ENCODE measurements at regions not wholly inside any gene's neighbourhood (a gene's known extent, or its start where the extent isn't known, plus 50 kb on each side); places are given as distances from the start of the nearest gene placed in this dataset.

DNA sequence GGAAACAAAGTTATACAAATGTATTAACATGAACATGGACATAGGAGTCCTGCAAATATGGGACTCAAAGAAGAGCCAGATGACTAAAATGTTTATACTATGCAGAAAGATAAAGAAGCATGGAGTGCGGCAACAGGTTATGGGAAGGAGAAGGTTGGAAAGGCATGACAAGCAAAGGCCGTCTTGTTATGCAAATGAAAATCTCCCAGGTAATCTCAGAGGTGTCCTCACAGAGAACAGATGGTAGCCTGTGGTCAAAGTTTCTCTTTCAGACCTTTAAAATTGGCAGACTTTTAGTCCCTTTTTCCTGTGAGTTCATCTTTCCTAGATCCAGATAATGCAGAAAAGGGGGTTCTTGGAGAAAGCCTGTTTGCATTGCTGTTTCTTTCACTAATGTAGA is 116.4 kb upstream of the BEND4 start:
- DNase-seq (ENCODE audit: low read depth): no peak
- TF ChIP-seq, protein P1, sequence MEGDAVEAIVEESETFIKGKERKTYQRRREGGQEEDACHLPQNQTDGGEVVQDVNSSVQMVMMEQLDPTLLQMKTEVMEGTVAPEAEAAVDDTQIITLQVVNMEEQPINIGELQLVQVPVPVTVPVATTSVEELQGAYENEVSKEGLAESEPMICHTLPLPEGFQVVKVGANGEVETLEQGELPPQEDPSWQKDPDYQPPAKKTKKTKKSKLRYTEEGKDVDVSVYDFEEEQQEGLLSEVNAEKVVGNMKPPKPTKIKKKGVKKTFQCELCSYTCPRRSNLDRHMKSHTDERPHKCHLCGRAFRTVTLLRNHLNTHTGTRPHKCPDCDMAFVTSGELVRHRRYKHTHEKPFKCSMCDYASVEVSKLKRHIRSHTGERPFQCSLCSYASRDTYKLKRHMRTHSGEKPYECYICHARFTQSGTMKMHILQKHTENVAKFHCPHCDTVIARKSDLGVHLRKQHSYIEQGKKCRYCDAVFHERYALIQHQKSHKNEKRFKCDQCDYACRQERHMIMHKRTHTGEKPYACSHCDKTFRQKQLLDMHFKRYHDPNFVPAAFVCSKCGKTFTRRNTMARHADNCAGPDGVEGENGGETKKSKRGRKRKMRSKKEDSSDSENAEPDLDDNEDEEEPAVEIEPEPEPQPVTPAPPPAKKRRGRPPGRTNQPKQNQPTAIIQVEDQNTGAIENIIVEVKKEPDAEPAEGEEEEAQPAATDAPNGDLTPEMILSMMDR (IDR thresholded peaks at IDR 0.05; ENCODE audit: control insufficient read depth, insufficient read depth, low read depth, low read length, missing control alignments): no peak
- H3K4me3 ChIP-seq (ENCODE audit: control insufficient read depth, low read depth, low read length): no peak overlapping the region

DNA sequence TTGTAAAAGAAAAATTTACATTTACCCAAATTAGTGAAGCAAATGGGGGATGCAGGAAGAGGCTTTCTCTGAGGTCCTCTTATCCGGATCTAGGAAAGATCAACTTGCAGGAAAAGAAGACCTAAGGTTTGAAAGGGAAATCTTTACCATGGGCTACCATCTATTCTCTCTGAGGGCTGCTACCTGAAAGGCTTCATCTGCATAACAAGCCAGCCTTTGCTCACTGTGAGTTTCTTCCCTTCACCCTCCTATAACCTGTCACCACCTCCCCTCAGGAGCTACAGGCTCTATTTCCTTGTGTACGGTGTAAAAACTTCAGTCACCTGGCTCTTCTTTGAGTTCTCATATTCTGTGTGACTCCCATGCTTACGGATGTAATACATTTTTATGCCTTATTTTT is 118.6 kb upstream of the BEND4 start:
- no peak for DNase-seq (ENCODE audit: low read depth)
- H3K4me3 ChIP-seq (ENCODE audit: control insufficient read depth, low read depth, low read length): no peak overlapping the region
- TF ChIP-seq, protein P1 (IDR thresholded peaks at IDR 0.05; ENCODE audit: control insufficient read depth, insufficient read depth, low read depth, low read length, missing control alignments): no peak

DNA sequence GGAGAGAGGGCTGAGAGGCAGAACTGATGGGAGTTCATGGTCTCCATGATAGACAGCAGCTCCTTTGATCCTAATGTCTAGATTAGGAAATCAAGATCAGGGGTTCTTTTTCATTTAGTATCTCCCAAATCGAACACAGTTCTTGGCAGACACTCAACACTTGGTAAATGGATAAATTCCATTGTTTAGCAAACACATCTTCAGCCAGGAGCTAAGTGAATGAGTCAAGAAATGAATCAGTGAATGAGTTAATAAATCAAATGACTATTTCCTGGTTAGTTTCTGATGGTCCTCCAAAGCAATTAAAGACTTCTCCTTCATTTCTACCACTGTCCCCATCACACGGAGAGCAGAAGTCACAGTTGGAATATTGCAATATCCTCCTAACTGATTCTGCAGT is 120.0 kb upstream of the SHISA3 start:
- DNase-seq (ENCODE audit: low read depth): no peak
- TF ChIP-seq, protein P1 (IDR thresholded peaks at IDR 0.05; ENCODE audit: control insufficient read depth, insufficient read depth, low read depth, low read length, missing control alignments): no peak
- no peak overlapping the region for H3K4me3 ChIP-seq (ENCODE audit: control insufficient read depth, low read depth, low read length)

DNA sequence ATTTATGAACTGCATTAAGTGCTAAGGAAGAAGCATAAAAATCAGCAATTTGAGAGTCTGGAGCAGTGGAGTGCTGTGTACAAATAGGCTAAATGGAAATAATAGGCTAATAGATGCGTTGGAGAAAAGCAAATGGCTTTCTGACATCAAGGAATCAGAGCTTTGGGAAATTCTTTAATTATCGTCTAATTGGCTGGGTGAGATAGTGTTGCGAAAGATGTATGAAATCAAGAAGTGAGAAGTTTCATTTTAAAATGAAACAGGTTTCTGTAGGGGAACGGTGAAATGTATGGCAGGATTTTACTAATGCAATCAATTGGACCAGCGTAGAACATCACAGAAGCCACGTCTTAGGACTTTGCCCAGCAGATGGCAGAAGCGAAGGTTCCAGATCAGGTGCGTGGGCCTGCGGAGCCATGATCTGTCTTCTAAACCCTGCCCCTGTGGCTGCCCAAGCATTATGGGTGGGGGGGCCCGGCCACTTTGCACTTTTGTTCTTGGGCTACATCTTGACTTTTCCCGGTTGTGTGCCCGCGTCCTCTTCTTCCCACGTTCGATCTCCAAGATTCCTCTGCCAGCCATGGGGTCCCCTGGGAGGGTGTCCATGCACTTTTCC is 118.5 kb upstream of the SHISA3 start:
- no peak overlapping the region for H3K4me3 ChIP-seq (ENCODE audit: control insufficient read depth, low read depth, low read length)
- DNase-seq (ENCODE audit: low read depth): no peak
- TF ChIP-seq, protein P1 (IDR thresholded peaks at IDR 0.05; ENCODE audit: control insufficient read depth, insufficient read depth, low read depth, low read length, missing control alignments): no peak

DNA sequence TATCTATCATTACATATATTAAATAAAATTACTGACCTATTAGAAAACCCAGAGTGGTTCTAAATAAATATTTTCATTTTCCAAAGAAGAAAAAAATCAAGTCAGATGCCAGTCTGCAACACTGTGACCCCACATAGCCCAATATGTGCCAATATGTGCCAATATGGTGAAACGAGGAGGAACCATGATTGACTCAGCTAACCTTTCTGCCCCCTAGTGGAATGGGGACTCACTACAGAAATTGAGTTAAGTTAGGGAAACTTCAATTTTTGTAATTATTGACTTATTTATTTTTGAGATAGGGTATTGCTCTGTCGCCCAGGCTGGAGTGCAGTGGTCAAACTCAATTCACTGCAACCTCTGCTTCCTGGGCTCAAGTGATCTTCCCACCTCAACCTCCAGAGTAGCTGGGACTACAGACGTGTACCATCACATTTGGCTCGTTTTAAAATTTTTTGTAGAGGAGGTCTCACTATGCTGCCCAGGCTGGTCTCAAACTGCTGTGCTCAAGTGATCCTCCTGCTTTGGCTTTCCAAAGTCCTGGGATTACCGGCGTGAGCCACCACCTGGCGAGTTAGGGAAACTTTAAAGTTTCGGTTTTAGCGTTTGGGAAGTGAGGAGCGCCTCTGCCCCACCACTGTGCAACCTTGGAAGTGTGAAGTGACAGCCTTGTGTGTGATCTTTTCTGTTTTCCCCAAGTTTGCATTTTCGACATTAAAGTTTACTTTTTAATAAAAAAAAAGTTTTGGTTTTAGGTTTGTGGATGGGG is 116.8 kb upstream of the SHISA3 start:
- H3K4me3 ChIP-seq (ENCODE audit: control insufficient read depth, low read depth, low read length): no peak overlapping the region
- DNase-seq (ENCODE audit: low read depth): no peak
- TF ChIP-seq, protein P1 (IDR thresholded peaks at IDR 0.05; ENCODE audit: control insufficient read depth, insufficient read depth, low read depth, low read length, missing control alignments): peak; percentile 63

DNA sequence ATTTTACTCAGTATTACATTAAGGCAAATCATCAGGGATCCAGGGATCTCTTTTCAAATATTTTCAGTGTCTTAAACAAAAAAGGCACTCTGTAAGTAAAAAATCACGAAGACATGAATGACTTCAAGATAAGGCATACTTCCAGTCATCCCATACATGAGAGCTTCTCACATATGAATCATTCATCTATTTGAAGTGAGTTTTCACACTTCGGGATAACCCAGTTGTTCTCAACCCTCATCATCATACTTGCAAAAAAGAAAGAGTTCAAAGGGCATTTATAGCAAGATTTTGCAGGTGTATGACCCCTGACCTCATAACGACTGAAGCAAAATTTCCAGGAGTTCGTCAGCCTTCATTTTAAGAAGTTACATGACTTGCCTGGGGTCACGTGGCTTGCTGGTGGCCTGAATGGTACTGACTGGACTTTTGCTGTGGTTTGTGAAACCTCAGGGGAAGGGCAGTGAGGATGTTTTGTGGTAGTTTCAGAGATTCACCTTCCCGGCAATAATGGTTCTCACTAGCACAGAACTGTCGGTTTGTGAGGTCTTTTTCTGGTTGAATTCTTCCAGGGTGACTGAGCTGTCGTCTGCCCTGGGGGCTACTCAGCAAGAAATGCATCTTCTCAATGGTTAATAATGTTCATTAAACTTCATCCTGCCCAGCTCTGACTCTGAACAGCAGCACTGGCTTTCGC is 115.8 kb upstream of the SHISA3 start:
- TF ChIP-seq, protein P1 (IDR thresholded peaks at IDR 0.05; ENCODE audit: control insufficient read depth, insufficient read depth, low read depth, low read length, missing control alignments): no peak
- DNase-seq (ENCODE audit: low read depth): no peak
- no peak overlapping the region for H3K4me3 ChIP-seq (ENCODE audit: control insufficient read depth, low read depth, low read length)
